ENCODE measurements at regions not wholly inside any gene's neighbourhood (a gene's known extent, or its start where the extent isn't known, plus 50 kb on each side); places are given as distances from the start of the nearest gene placed in this dataset.

DNA sequence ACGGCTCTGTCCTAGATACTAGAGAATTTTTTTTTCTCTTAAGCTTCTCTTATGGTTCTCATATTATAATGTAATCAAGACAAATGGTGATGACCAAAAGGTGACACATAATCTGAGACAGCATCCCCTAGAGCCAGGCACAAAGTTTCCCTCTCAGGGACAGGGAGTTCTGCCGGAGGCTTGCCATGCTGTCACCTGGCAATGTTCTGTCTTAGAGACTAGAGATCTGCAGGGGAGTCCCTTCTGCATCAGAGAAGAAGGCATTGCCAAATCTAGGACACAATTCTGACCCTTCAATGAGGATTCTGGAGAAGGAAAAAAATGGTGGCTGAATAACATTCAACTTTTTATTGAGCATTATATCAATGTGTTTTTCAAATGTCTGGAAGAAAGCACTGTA is 261.2 kb upstream of the TRPC7 start:
- DNase-seq, result no peak
- H3K4me3 Mint-ChIP-seq, result no peak overlapping the region
- no peaks in the 10 kb centered on the region for H3K36me3 Mint-ChIP-seq (ENCODE audit: low read depth)
- intact Hi-C loops (cut with micrococcal nuclease), result no loop called here
- no peak overlapping the region for H3K27ac Mint-ChIP-seq
- H3K27me3 Mint-ChIP-seq (ENCODE audit: low read depth), result no peaks in the 10 kb centered on the region
- no peaks in the 10 kb centered on the region for H3K4me1 Mint-ChIP-seq (ENCODE audit: low read depth)
- H3K9me3 Mint-ChIP-seq, result peaks cover 6% of the 10 kb centered on the region
- CTCF ChIA-PET, result no interaction called here

DNA sequence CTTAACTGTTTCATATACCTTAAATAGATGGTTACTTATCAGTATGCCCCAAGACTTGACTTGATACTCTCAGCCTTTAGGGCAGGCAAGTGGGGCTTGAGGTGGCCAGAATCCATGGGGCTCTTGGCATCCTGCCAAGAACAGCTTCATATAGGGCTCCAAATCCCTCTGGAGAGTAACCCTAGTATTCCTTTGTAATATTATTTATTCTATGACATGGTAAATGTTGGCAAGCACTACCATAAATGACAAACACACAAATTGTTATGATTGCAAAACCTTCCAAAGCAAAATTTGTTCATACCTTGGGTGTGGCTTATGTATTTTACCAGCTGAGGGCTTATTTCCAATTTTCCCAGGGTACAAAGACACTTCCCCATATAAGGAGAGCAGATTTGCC is 257.4 kb upstream of the TRPC7 start:
- Mint-ChIP-seq H3K36me3 (ENCODE audit: low read depth) (no peaks in the 10 kb centered on the region), H3K9me3 (peaks cover 5% of the 10 kb centered on the region), H3K4me1 (ENCODE audit: low read depth) (no peaks in the 10 kb centered on the region), H3K4me3 (no peak overlapping the region), H3K27me3 (ENCODE audit: low read depth) (no peaks in the 10 kb centered on the region), H3K27ac (no peak overlapping the region)
- intact Hi-C loops (cut with micrococcal nuclease), result no loop called here
- CTCF ChIA-PET, result no interaction called here
- DNase-seq, result no peak

DNA sequence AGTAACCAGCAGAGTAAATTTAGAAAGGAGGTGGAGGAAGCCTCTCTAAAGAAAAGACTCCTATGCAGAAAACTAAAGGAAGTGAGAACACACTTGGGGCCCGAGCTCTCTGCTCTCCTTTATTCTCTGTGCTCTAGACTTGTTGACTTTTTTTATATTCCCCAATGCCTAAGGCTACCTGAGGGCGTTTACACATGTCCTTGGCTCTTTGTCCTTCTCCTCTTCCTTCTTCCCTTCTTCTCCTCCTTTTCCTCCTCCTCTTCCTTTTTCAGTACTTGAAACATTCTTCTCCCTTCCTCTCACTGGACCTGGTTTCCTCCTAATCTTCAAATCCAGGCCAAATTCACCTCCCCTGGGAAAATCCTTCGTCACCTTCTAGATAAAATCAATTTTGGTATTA is 256.4 kb upstream of the TRPC7 start:
- no peak for DNase-seq
- no peaks in the 10 kb centered on the region for H3K4me1 Mint-ChIP-seq (ENCODE audit: low read depth)
- intact Hi-C loops (cut with micrococcal nuclease), result no loop called here
- no peak overlapping the region for H3K27ac Mint-ChIP-seq
- CTCF ChIA-PET, result no interaction called here
- H3K27me3 Mint-ChIP-seq (ENCODE audit: low read depth), result no peaks in the 10 kb centered on the region
- H3K9me3 Mint-ChIP-seq, result peaks cover 3% of the 10 kb centered on the region
- H3K4me3 Mint-ChIP-seq, result no peak overlapping the region
- H3K36me3 Mint-ChIP-seq (ENCODE audit: low read depth), result no peaks in the 10 kb centered on the region

DNA sequence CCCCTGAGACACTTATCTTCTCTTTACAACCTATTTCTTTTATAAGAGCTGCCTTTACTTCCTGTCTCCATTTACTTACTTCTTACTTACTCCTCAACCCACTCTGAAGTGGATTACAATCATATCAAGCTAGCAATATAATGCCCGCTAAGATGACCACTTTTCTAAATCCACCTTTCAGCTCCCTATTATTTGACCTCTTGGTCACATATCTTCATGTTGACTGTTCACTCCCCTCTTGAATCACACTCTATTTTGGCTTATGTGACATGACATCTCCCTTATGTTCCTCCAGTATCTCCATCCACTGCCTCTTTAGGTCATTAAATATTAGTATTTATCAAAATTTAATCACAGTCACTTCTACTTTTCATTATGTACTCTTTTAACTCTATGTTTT is 255.3 kb upstream of the TRPC7 start:
- Mint-ChIP-seq H3K27ac (no peak overlapping the region), H3K9me3 (peaks cover 3% of the 10 kb centered on the region), H3K4me3 (no peak overlapping the region), H3K36me3 (ENCODE audit: low read depth) (no peaks in the 10 kb centered on the region), H3K4me1 (ENCODE audit: low read depth) (no peaks in the 10 kb centered on the region), H3K27me3 (ENCODE audit: low read depth) (no peaks in the 10 kb centered on the region)
- intact Hi-C loops (cut with micrococcal nuclease), result no loop called here
- CTCF ChIA-PET, result no interaction called here
- no peak for DNase-seq

DNA sequence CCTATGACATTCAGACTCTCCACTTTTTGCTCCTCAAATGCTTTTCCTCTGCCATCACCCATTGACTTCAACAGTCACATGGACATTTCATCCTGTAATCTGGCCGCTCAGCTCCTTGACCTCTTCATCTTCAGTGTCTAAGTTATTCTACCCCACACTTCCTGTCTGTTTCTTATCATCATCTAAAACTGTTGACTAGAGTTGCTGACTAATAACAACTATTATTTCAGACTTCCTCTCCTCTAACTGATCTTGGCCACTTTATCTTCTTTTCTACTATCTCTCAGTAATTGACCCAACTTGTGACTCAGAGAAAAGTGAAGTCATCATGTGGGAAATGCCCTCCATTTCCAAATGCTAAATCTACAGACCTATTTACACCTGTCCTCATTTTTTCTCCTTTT is 254.7 kb upstream of the TRPC7 start:
- H3K4me1 Mint-ChIP-seq (ENCODE audit: low read depth), result no peaks in the 10 kb centered on the region
- CTCF ChIA-PET, result no interaction called here
- H3K4me3 Mint-ChIP-seq, result no peak overlapping the region
- no peaks in the 10 kb centered on the region for H3K27me3 Mint-ChIP-seq (ENCODE audit: low read depth)
- no peak overlapping the region for H3K27ac Mint-ChIP-seq
- H3K9me3 Mint-ChIP-seq, result peaks cover 5% of the 10 kb centered on the region
- DNase-seq, result no peak
- H3K36me3 Mint-ChIP-seq (ENCODE audit: low read depth), result no peaks in the 10 kb centered on the region
- intact Hi-C loops (cut with micrococcal nuclease), result no loop called here

DNA sequence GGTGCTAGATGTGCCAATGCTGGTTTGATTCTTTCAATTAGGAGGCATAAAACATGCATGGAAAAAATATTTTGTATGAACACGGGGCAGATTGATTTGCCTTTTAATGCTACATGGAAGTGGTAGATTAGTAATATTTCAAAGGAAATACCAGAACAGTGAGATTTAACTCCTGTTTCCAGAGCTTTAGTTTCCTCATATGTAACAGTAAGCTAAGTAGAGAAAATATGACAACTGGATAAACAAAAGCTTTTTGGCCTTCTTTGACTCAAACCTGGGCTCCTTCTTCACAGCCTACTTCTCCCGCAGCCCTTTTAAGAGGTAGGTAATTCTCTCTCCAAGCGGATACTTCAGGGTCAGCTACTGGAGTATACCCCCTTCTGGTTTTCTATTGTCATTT is 254.2 kb upstream of the TRPC7 start:
- Mint-ChIP-seq H3K4me1 (ENCODE audit: low read depth) (no peaks in the 10 kb centered on the region), H3K9me3 (peaks cover 5% of the 10 kb centered on the region), H3K4me3 (no peak overlapping the region), H3K27ac (no peak overlapping the region), H3K36me3 (ENCODE audit: low read depth) (no peaks in the 10 kb centered on the region), H3K27me3 (ENCODE audit: low read depth) (no peaks in the 10 kb centered on the region)
- CTCF ChIA-PET, result no interaction called here
- no peak for DNase-seq
- intact Hi-C loops (cut with micrococcal nuclease), result no loop called here

DNA sequence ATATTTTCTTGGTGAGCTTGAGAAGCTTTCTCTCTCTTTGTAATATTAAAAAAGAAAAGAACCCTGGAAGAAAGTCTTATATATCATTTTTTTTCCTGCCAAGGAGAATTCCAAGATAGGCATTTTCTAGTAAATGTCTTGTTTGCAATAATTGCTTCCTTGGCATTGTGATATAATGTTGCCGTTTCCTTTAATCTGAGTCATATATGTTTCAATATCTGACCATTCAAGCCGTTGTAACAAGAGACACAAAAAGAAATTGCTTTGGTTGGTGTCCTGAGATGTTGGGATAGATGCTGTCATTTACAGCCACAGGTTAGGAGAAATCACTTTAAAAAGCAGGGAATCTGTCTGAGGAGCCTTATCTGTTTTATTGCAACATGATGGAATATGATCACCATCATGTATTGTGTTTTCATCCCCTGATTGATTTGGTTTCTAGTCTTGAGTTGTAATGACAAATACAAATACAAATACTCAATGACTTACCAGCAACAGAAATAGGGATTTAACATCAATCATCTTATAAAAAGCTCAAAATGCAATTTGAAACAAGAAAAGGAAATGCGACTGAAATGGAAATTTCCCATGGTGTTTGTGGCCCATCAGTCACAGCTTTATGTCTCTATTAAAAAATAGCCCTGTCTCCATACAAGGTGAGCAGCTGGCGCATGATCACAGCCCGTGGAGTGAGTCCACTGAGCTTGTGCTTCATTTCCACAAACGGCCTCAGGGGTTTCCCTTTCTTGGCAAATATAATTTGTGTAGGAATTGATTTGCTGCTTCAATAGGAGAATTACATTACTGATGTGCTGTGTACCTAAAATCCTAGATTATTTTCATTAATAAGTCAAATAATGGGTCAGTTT is 250.1 kb upstream of the TRPC7 start:
- no peak overlapping the region for H3K4me3 Mint-ChIP-seq
- H3K27ac Mint-ChIP-seq, result no peak overlapping the region

DNA sequence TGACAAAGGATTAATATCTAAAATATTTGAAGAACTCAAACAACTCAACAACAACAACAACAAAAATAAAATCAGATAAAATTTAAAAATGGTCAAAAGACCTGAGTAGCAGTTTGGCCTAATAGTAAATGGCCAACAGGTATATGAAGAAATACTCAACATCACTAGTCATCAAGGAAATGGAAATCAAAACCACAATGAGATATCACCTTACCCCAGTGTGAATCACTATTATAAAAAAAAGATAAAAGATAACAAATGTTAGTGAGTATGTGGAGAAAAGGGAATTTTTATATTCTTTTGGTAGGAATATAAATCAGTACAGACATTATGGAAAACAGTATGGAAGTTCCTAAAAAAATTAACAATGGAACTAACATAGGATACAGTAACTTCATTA is 247.9 kb upstream of the TRPC7 start:
- no peaks in the 10 kb centered on the region for H3K36me3 Mint-ChIP-seq (ENCODE audit: low read depth)

More for the DNA sequence above, 250.1 kb upstream of the TRPC7 start:
- CTCF ChIA-PET, result no interaction called here
- Mint-ChIP-seq H3K4me1 (ENCODE audit: low read depth) (no peaks in the 10 kb centered on the region), H3K9me3 (peaks cover 2% of the 10 kb centered on the region), H3K27me3 (ENCODE audit: low read depth) (no peaks in the 10 kb centered on the region), H3K36me3 (ENCODE audit: low read depth) (no peaks in the 10 kb centered on the region)
- intact Hi-C loops (cut with micrococcal nuclease), result no loop called here
- no peak for DNase-seq

DNA sequence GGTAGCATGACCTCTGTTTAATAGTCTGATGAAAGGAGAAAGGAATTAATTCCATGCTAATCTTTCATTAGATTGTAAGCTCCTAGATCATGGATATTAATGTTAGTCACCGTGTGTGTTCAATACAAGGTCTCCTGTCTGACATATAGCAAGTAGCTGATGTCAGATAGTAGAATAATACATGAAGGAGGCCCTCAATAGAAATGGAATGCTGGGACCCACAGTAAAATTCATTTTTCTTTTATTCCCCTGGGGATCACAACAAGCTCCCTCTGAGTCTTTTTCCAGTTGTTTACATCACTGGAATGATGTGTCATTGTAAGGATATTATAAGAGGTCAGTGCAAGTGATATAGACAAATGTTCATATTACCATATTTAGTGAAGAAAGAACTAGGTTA is 240.3 kb upstream of the TRPC7 start:
- Mint-ChIP-seq H3K36me3 (ENCODE audit: low read depth) (no peaks in the 10 kb centered on the region), H3K27ac (no peak overlapping the region), H3K27me3 (ENCODE audit: low read depth) (no peaks in the 10 kb centered on the region), H3K4me3 (no peak overlapping the region), H3K9me3 (peaks cover 9% of the 10 kb centered on the region), H3K4me1 (ENCODE audit: low read depth) (no peaks in the 10 kb centered on the region)
- DNase-seq, result no peak
- intact Hi-C loops (cut with micrococcal nuclease), result no loop called here
- CTCF ChIA-PET, result no interaction called here

More for the DNA sequence above, 247.9 kb upstream of the TRPC7 start:
- CTCF ChIA-PET, result no interaction called here
- peaks cover 2% of the 10 kb centered on the region for H3K9me3 Mint-ChIP-seq
- H3K4me1 Mint-ChIP-seq (ENCODE audit: low read depth), result no peaks in the 10 kb centered on the region
- no peak overlapping the region for H3K27ac Mint-ChIP-seq
- H3K4me3 Mint-ChIP-seq, result no peak overlapping the region
- DNase-seq, result no peak
- intact Hi-C loops (cut with micrococcal nuclease), result no loop called here
- H3K27me3 Mint-ChIP-seq (ENCODE audit: low read depth), result no peaks in the 10 kb centered on the region

DNA sequence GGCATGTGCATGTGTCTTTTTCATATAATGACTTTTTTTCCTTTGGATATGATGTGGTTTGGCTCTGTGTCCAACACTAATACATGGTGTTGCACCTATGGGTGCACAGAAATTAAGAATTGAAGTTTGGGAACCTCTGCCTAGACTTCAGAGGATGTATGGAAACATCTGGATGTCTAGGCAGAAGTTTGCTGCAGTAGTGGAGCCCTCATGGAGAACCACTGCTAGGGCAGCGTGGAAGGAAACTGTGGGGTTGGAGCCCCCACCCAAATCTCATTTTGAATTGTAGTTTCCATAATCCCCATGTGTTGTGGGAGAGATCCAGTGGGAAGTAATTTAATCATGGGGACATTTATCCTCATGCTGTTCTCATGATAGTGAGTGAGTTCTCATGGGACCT is 235.0 kb upstream of the TRPC7 start:
- H3K9me3 Mint-ChIP-seq, result peaks cover 24% of the 10 kb centered on the region

DNA sequence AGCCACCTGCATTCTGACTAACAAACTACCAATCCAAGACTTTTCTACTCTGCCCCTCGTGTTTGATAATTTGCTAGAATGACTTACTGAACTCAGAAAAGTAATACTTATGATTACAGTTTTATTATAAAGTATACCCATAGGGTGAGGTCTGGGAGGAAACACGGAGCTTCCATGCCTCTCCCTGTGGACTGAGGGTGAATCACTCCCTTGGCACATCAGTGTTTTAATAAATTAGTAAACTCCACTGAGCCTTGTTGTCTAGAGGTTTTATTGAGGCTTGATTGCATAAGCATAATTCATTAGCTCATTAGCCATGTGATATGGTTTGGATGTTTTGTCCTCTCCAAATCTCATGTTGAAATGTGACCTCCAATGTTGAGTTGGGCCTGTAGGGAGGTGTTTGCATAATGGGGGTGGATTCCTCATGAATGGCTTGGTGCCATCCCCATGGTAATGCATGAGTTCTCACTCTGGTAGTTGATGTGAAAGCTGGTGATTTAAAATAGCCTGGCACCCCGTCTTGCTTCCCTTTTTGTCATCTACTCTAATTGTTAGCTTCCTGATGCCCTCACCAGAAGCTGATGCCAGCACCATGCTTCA is 233.6 kb upstream of the TRPC7 start:
- H3K4me3 Mint-ChIP-seq, result no peak overlapping the region
- no peak overlapping the region for H3K27ac Mint-ChIP-seq
- peaks cover 24% of the 10 kb centered on the region for H3K9me3 Mint-ChIP-seq
- DNase-seq, result no peak
- intact Hi-C loops (cut with micrococcal nuclease), result no loop called here
- H3K4me1 Mint-ChIP-seq (ENCODE audit: low read depth), result no peaks in the 10 kb centered on the region
- CTCF ChIA-PET, result no interaction called here
- no peaks in the 10 kb centered on the region for H3K27me3 Mint-ChIP-seq (ENCODE audit: low read depth)
- H3K36me3 Mint-ChIP-seq (ENCODE audit: low read depth), result no peaks in the 10 kb centered on the region

More for the DNA sequence above, 235.0 kb upstream of the TRPC7 start:
- H3K27ac Mint-ChIP-seq, result no peak overlapping the region
- no peak for DNase-seq
- H3K4me3 Mint-ChIP-seq, result no peak overlapping the region
- CTCF ChIA-PET, result no interaction called here
- no peaks in the 10 kb centered on the region for H3K4me1 Mint-ChIP-seq (ENCODE audit: low read depth)
- H3K27me3 Mint-ChIP-seq (ENCODE audit: low read depth), result no peaks in the 10 kb centered on the region
- no peaks in the 10 kb centered on the region for H3K36me3 Mint-ChIP-seq (ENCODE audit: low read depth)
- intact Hi-C loops (cut with micrococcal nuclease), result no loop called here

DNA sequence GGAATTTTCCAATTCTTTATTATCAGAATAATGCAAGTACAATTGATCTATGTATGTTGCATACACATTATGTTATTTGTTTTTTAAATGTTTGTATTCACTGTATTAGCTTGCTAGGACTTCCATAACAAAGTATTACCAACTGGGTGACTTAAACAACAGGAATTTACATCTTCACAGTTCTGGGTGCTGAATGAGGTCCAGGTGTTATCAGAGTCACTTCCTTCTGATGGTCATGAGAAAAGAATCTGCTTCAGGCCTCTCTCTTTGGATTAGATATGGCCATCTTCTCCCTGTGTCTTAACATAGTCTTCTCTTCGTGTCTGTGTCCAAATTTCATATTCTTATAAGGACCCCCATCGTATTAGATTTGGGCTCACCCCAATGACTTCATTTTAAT is 229.1 kb upstream of the TRPC7 start:
- Mint-ChIP-seq H3K4me3 (no peak overlapping the region), H3K4me1 (ENCODE audit: low read depth) (no peaks in the 10 kb centered on the region), H3K27me3 (ENCODE audit: low read depth) (no peaks in the 10 kb centered on the region), H3K27ac (no peak overlapping the region), H3K36me3 (ENCODE audit: low read depth) (no peaks in the 10 kb centered on the region), H3K9me3 (peaks cover 17% of the 10 kb centered on the region)
- intact Hi-C loops (cut with micrococcal nuclease), result no loop called here
- no peak for DNase-seq
- CTCF ChIA-PET, result no interaction called here

DNA sequence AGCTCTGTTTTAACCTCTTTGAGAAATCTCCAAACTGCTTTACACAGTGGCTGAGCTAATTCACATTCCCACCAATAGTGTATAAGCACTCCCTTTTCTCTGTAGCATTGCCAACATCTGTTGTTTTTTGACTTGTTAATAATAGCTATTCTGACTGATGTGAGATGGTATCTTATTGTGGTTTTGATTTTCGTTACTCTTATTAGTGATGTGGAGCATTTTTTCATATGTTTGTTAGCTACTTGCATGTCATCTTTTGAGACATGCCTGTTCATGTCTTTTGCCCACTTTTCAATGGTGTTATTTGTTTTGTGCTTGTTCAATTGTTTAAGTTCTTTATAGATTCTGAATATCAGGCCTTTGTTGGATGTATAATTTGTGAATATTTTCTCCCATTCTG is 225.2 kb upstream of the TRPC7 start:
- H3K27ac Mint-ChIP-seq, result no peak overlapping the region
- no peaks in the 10 kb centered on the region for H3K4me1 Mint-ChIP-seq (ENCODE audit: low read depth)
- peaks cover 13% of the 10 kb centered on the region for H3K9me3 Mint-ChIP-seq
- H3K27me3 Mint-ChIP-seq (ENCODE audit: low read depth), result no peaks in the 10 kb centered on the region
- intact Hi-C loops (cut with micrococcal nuclease), result no loop called here
- DNase-seq, result no peak
- no peak overlapping the region for H3K4me3 Mint-ChIP-seq
- CTCF ChIA-PET, result no interaction called here
- H3K36me3 Mint-ChIP-seq (ENCODE audit: low read depth), result no peaks in the 10 kb centered on the region

Measured in activated naive CD4-positive, alpha-beta T cell treated with anti-CD3 and anti-CD28 coated beads for 36 hours (primary cell).